ENCODE measurements at regions not wholly inside any gene's neighbourhood (a gene's known extent, or its start where the extent isn't known, plus 50 kb on each side); places are given as distances from the start of the nearest gene placed in this dataset.
"Not testable (repeated sequence)": the region's sequence is repeated elsewhere in the genome, so short reads cannot be mapped to it uniquely, and the experiment has no call there.

DNA sequence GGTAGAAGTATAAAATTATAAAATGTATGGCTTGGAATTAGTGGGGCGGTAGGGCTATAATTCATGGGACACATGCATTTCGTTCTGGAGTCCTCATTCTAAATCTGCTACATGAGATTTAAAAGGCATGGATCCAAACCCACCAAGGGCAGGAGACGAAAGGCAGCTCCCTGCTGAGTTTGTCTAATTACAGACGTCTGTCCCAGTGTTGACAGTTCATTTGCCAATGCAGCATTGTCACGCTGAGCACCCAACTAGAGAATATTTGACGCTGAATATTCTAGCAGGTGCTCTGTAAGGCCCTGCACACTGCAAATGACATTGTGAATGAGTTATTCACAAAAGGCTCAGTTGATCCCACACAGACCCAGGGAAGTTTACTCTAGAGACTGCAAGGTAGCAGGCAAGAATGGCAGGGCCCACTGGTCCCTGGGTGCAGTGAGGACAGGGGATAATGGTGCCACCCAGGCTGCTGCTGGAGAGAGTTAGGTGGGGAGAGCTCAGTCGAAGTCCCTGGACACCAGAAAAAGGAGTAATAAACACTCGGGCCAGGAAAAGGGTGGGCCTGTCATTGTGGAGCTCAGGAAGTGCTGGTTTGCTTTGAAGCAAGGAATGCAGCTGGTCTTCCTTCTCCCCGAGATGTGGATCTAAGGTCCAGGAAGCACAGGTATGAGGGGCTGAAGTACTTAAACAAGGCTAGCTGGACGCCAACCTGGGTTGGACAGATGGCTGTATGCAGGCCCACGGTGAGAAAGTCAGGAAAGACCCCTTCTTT lies 75.0 kb upstream of the JCAD start:
- in situ Hi-C loops (cut with HindIII; ENCODE audit: low sequenced_read_pairs) = no loop called here
- no peak for DNase-seq (ENCODE audit: low spot score)

DNA sequence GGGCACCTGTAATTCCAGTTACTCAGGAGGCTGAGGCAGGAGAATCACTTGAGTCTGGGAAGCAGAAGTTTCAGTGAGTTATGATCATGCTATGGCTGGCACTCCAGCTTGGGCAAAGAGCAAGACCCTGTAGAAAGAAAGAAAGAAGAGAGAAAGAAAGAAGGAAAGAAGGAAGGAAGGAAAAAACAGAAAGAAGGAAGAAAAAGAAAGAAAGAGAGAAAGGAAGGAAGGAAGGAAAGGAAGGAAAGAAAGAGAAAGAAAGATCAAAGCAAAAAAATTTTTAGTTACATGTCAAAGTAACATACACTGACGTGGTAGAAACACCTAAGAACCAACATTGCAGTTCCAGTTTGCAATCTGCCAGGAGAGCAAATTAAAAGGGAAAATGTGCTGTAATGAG lies 73.8 kb upstream of the JCAD start:
- no peak for DNase-seq (ENCODE audit: low spot score)
- in situ Hi-C loops (cut with HindIII; ENCODE audit: low sequenced_read_pairs) = no loop called here

DNA sequence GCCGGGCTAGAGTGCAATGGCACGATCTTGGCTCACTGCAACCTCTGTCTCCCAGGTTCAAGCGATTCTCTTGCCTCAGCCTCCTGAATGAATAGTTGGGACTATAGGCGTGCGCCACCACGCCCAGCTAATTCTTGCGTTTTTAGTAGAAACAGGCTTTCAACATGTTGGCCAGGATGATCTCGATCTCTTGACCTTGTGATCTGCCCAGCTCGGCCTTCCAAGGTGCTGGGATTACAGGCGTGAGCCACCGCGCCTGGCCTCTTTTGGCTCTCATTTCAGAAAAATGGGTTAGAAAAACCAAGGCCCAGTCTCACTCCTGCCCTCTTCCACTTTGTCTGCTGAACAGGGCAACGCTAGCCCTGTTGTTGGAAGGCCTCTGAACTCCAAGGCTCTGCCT lies 72.0 kb upstream of the JCAD start:
- in situ Hi-C loops (cut with HindIII; ENCODE audit: low sequenced_read_pairs); DNase-seq (ENCODE audit: low spot score): not testable (repeated sequence)

DNA sequence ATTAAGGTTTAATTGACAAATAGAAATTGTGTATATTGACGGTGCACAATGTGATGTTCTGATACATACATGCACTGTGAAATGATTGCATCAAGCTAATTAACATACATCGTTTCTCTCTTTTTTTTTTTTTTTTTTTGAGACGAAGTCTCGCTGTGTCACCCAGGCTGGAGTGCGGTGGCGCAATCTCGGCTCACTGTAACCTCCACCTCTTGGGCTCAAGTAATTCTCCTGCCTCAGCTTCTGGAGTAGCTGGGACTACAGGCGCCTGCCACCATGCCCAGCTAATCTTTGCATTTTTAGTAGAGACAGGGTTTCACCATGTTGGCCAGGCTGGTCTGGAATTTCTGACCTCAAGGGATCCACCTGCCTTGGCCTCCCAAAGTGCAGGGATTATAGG lies 69.9 kb upstream of the JCAD start:
- in situ Hi-C loops (cut with HindIII; ENCODE audit: low sequenced_read_pairs); DNase-seq (ENCODE audit: low spot score): not testable (repeated sequence)

DNA sequence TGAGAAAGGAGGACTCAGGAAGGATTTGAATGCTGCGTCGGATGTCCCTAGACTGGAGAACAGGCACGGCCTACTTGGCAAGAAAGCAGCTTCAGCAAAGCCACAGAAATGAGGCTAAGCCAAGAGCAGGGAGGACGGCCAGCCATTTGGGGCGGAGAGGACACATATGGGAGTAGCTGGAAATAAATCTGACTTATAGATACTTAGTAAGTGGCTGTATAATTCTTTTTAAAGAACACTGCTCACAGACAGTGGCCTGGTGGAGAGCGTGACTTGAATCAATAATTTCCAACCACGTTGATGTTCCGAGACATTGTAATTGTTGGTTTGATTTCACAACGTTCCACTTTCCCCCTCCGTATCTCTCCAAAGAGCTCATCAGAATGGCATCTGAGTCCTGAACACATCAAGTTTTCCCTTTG lies 67.7 kb upstream of the JCAD start:
- DNase-seq (ENCODE audit: low spot score) = no peak
- in situ Hi-C loops (cut with HindIII; ENCODE audit: low sequenced_read_pairs) = no loop called here

DNA sequence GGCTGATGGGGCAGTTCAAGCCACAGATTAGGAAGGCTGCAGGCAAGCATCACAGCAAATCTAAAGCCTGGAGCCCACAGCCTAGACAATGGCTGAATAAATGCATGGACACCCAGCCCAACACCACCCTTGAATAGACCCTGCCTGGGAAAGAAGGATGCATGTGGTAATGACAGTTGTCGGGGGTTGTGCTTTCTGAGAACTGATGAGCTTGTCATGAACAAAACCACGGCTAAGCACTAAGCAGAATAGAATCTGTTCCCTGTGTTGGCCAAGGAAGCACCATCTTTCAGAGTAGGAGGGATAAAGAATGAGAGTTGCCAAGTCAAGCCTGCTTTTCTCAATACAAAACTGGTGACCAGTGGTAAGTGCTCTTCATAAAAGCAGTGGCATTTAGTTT lies 66.1 kb upstream of the JCAD start:
- DNase-seq (ENCODE audit: low spot score) = no peak
- in situ Hi-C loops (cut with HindIII; ENCODE audit: low sequenced_read_pairs) = no loop called here

DNA sequence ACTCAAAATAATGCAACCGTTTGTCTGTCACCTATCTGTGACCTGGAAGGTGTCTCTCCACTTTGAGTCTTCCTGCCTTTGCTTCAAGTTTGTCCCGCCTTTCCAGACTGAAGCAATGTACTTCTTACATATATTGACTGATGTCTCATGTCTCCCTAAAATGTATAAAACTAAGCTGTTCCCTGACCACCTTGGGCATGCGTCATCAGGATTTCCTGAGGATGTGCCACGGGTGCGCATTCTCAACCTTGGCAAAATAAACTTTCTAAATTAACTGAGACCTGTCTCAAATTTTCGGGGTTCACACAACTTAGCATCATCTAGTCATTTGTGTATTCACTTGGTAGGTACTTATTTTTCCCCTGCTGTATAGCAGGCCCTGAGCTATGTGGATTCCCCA lies 65.3 kb upstream of the JCAD start:
- in situ Hi-C loops (cut with HindIII; ENCODE audit: low sequenced_read_pairs) = no loop called here
- no peak for DNase-seq (ENCODE audit: low spot score)

DNA sequence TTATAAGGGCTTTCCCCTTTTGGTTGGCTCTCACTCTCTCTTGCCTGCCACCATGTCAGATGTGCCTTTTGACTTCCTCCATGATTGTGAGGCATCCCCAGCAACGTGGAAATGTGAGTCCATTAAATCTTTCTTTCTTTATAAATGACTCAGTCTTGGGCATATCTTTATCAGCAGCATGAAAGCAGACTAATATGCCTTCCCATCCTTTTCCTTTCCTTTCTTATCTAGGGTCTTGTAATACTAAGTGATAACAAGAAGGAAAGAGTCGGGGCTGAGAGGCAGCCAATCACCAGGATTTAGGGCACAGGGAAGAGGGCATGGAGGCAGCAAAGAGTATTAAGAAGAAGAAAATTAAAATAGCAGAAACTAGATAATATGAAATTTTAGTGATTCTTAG lies 62.0 kb upstream of the JCAD start:
- in situ Hi-C loops (cut with HindIII; ENCODE audit: low sequenced_read_pairs) = no loop called here
- no peak for DNase-seq (ENCODE audit: low spot score)

DNA sequence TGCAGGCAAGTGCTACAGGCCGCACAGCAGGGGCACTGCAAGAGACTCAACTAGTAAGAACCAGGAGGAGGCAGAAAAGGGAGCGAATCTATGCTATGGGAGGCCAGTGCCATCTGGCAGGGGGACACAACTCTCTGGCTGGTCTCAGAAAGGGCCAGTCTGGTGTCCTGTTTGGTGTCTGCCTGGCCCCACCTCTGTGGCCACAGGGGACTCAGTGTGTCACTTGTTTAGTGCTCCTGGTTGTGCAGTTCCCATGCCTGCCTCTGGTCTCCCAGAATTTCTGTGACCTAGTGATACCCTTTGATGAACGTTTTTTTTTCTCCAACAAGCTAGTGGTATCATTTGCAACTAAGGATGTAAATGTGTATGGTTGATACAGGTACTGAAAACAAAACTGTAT lies 59.2 kb upstream of the JCAD start:
- in situ Hi-C loops (cut with HindIII; ENCODE audit: low sequenced_read_pairs) = no loop called here
- no peak for DNase-seq (ENCODE audit: low spot score)

DNA sequence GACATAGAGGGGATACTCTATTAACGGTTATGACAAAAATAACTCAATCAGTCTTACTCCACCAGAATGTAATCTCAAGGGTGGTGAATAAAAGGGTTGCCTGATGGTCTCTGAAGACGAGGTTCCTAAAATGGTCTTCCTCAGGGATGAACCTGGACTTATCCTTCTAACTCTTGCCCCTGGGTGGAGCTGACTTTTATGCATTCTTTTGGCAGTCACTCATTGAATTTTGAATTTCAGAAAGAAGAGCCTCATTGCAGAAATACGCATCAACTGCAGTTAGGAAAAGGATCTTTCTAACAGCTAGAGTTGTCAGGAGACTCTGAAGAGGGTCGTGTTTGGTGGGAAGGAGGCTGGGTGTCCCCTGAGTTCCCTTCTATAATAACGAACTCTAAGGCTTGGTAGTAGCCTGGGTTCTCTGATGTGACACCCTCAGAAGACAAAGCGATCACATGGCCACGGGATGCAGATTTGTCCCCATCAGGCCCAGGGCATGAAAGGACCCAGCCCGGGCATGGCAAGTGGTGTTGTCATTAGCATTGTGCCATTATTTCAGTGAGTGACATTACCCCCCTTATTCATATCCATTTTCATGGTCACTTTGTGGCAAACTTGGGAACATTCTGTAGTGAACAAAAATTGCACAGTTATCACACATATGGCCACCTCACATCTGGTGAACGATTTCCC lies 58.6 kb upstream of the JCAD start:
- no peak for DNase-seq (ENCODE audit: low spot score)
- in situ Hi-C loops (cut with HindIII; ENCODE audit: low sequenced_read_pairs) = no loop called here

DNA sequence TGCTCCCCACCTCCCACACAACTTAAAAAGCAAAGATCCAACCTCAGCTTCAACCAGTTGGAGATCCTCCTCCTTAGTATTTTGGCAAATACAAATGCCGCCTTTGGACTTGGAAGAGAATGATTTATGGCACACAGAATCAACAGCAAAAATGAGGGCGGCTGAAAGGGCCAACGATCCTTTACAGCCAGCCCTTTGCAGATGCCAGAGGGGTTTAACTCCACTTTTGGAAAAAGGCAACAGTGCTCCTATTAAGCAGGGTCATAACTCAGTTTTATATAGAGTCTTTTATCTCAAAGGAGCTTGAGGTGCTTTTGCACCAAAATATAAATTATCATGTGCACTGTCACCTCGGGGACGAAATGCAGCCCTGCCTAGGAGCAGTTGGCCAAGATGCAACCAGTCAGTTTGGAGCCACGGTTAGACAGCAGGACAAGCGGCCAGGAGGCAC lies 56.7 kb upstream of the JCAD start:
- no peak for DNase-seq (ENCODE audit: low spot score)
- in situ Hi-C loops (cut with HindIII; ENCODE audit: low sequenced_read_pairs) = no loop called here

DNA sequence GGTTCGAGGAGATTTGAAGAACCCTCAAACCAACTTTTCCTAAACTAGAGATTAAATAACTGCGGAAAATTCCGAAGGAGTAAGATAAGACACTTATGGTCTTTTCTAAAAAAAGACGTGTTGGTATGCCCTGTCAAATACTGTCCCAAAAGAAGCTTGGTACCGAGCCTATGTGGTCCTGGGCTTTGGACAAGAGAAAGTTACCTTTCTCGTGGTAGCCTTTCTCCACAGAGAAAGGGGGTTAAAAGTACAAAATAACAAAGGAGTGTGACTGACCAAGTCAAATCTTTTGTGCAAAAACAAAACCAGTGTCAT lies 56.2 kb upstream of the JCAD start:
- DNase-seq (ENCODE audit: low spot score) = no peak
- in situ Hi-C loops (cut with HindIII; ENCODE audit: low sequenced_read_pairs) = no loop called here

DNA sequence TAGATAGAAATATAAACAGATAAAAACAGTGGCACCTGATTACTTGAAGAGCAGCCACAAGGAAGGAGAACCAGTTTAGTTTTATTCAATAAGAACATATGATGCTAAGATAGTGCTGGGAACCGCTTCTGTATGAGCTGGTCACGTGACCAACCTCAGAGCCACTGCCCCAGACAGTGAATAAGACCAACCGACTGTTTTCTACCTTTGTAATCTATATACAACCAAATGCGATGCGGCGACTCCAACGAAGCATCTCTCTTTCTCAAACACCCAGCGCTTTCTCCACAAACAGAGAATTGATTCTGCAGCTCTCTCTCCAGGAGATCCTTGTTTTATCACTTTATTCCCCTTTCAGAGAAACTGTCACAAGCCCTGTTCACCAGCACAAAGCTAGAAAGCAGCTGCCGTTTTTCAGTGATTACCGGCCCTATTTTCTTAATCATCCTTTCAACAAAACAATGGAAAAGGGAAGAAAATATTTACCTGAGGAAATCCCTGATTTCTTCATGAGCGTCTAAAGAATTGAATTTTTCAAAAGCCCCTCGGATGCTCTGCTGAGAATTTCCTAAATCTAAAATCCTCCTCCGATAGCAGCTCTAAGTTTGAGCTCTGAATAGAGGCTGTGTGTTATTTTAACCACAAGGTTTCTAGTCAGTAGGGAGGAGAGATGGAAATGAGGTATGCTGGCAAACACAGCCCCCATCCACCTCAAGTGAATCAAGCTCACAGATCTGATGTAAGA lies 55.7 kb upstream of the JCAD start:
- DNase-seq (ENCODE audit: low spot score) = no peak
- in situ Hi-C loops (cut with HindIII; ENCODE audit: low sequenced_read_pairs) = no loop called here

DNA sequence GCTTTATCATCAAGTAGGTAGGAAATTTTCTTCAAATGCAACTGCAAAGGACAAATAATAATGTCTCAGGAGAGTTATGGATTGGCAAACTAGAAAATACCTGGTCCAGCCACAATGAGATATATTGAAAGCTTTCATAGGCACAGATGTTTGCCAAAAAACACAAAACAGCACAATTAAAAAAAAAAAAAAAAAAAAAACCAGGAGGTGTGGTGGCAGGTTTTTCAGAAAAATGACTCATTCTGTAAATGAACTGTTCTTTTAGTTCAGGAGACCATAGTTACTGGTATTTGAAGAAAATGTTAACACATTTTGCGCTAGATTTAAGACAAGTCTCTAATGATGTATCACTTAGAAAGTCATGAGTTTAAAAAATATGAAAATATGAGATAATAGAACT lies 55.0 kb upstream of the JCAD start:
- no peak for DNase-seq (ENCODE audit: low spot score)
- in situ Hi-C loops (cut with HindIII; ENCODE audit: low sequenced_read_pairs) = no loop called here

DNA sequence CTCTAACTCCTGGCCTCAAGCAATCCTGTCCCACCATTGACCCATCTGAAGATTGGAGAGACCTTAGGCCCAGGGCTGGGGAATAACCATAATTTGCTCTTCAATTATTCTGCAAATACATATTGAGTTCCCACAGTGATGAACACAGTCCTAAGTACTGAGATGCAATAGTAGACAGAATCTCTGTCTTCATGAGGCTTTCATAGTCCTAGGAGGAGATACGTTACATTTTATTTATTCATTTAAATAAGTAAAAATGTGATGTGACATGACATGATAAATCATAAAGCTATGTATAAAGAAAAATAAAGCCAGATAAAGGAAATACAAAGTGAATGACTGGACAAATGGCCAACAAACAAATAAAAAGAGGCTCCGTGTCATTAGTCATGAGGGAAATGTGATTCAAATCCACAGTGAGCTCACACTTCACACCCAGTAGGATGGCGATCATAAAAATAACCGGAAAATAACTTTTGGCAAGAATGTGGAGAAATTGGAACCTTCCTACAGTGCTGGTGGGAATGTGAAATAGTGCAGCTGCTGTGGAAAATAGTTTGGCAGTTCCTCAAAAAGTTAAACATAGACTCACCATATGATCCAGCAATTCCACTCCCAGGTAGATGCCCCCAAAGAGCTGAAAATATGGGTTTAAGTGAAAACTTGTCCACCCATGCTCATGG lies 52.1 kb upstream of the JCAD start:
- DNase-seq (ENCODE audit: low spot score) = peak; percentile 6
- in situ Hi-C loops (cut with HindIII; ENCODE audit: low sequenced_read_pairs) = no loop called here

All from G401 (cell line).